HG03159 (cell line): ENCODE measurements at regions not wholly inside any gene's neighbourhood (a gene's known extent, or its start where the extent isn't known, plus 50 kb on each side); places are given as distances from the start of the nearest gene placed in this dataset.
"Not testable (repeated sequence)": the region's sequence is repeated elsewhere in the genome, so short reads cannot be mapped to it uniquely, and the experiment has no call there.

Source experiments
- ATAC-seq: cut with Tn5 transposase; IDR thresholded peaks from one replicate; pipeline ENCODE4 v1.9.1; 2021; ENCODE audit warnings: mild to moderate bottlenecking, moderate library complexity; ENCODE audit not compliant: unreplicated experiment

GRCh38 chr15:88965097-88965496 lies 51.9 kb upstream of the MFGE8 start:
- not testable (repeated sequence) for ATAC-seq

DNA sequence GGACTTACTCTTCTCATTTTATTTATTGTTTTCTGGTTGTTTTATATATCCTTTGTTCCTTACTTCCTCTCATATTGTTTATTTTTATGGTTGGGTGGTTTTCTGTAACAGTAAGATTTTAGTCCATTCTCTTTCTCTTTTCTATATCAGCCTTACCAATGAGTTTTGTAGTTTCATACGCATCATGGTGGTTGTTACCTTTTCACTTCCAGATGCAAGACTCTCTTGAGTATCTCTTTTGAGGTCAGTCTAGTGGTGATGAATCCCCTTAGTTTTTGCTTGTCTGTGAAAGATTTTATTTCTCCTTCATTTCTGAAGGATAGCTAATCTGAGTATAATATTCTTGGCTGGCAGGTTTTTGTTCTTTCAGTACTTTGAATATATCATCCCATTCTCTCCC lies 57.1 kb upstream of the MFGE8 start:
- no peak for ATAC-seq

DNA sequence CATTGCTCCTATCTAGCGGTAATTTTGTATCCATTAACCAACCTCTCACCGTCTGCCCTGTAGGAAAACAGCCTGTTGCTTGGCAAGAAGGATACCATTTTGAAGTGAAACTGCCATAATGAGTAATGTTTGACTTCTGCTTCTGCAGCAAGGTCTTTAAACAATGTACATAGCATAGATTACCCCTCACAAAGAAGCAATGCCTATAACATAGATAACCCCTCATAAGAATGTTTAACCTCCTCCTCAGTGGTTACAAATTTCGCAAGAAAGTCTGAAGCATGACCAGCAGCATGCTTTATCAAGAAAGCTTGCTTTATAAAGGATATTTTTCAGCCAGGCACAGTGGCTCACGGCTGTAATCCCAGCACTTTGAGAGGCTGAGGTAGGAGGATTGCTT lies 61.2 kb upstream of the MFGE8 start:
- ATAC-seq = no peak

DNA sequence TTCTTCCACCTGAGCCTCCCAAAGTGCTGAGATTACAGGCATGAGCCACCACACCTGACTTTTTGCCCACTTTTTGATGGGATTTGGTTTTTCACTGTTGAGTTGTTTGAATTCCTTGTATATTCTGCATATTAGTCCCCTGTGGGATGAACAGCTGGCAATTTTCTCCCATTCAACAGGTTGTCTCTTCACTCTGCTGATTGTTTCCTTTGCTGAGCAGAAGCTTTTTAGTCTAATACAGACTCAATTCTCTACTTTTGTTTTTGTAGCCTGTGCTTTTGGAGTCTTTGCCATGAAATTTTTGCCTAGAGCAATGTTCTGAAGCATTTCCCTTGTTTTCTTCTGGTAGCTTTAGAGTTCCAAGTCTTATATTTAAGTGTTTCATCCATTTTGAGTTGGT lies 62.7 kb upstream of the MFGE8 start:
- no peak for ATAC-seq

DNA sequence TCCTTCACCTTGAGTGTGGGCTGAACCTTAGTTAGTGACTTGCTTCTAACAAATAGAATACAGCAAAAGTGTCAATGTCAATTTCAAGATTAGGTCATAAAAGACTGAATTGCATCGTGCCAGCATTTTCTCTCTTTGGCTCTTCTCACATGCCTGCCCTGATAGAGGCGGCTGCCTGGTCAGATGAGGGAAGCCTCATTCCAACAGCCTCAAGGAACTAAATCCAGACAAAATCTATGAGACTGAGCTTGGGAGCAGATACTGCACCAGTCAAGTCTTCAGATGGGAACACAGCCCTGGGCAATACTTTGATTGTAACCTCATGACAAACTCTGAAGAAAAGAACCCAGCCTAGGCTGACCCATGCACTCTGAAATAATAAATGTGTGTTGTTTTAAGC lies 63.5 kb upstream of the MFGE8 start:
- ATAC-seq = no peak

DNA sequence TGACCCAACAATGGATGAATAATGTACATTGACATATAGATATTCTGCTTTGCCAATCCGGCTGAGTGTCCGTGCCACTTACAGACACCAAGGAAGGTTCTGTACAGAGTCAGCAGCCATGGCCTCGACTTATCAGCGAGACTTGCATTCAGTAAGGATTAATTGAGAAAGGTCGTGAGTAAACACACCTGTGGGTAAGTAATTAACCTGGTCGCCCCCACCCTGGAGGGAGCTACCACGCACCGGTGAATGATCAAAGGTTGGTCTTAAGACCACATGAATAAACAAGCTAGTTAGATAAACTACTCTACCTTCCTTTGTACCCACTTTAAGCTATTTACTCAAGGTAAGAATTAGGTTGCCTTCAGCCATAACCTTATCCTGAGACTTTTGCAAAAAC lies 66.5 kb upstream of the MFGE8 start:
- ATAC-seq = no peak

DNA sequence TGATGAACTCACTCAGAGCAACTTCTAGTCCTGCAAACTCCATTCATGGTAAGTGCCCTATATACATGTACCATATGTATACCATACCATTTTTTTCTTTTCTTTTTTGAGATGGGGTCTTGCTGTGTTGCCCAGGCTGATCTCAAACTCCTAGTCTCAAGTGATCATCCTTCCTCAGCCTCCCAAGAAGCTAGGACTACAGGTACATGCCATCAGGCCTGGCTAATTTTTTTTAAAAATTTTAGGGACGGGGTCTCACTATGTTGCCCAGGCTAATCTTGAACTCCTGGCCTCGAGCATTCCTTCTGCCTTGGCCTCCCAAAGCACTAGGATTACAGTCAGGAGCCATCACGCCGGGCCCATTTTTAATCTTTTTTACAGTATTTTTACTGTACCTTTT lies 67.3 kb upstream of the MFGE8 start:
- ATAC-seq = no peak

GRCh38 chr15:88981244-88982215 lies 68.4 kb upstream of the MFGE8 start:
- ATAC-seq = no peak

GRCh38 chr15:88982304-88982945 lies 69.2 kb upstream of the MFGE8 start:
- peak; percentile 98 for ATAC-seq

GRCh38 chr15:88982946-88983342 lies 69.8 kb upstream of the MFGE8 start:
- no peak for ATAC-seq

DNA sequence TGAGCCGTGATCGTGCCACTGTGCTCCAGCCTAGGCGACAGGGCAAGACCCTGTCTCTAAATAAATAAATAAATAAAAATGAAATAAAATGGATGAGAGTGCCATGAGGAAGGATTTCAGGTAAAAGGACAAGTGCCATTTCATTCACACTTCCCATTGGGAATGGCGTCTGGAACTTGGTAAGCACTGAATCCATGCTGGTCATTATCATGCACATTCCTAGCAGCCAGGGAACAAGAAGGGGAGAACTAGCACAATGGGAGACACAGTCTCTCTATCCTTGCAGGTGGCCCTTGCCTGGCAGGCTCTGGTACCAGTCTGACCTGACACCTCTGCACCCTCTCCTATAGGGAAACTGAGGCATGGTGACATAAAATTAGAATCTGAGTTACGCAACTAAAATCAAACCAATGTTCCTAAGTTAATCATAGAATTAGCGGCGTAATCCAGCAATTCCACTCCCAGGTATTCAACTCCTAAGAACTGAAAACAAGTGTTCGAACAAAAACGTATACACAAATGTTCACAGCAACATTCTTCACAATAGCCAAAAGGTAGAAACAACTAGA lies 70.8 kb upstream of the MFGE8 start:
- ATAC-seq = no peak

DNA sequence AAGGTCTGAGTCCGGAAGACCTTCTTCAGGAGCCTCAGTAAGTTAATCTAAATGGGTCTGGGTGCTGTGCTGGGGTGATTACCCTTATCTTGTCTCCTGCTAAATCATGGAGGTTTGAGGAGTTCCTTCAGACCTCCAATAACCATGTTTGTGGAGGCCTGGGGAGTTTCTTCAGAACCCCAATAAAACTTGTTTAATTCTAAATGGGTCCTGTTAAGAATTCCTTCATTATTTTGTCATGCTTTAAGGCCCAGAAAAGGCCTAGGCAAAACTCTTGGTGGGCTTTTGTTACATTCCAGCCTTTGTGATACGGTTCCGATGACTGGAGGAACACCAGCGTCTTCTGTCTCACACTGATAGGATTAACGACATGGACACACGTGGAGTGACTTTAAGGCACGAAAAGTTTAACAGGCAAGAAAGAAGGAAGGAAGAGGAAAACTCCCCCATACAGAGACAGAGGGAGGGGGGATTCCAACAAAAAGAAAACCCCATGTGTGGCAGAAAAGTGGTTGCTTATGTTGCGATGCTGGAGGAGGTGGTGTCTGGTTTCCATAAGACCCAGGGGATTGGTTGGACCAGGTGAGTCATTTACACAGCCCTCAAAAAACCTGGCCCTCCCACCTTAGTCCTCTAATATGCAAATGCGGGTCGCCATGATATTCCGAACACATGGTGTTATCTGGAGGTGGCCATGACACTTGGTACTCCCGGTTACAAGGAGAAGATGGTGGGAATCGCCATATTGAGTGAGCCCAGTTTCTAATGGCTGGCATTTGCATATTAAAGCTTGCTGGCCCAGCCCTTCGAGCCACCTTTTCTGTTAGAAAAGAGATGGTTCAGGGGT lies 72.6 kb upstream of the MFGE8 start:
- no peak for ATAC-seq

DNA sequence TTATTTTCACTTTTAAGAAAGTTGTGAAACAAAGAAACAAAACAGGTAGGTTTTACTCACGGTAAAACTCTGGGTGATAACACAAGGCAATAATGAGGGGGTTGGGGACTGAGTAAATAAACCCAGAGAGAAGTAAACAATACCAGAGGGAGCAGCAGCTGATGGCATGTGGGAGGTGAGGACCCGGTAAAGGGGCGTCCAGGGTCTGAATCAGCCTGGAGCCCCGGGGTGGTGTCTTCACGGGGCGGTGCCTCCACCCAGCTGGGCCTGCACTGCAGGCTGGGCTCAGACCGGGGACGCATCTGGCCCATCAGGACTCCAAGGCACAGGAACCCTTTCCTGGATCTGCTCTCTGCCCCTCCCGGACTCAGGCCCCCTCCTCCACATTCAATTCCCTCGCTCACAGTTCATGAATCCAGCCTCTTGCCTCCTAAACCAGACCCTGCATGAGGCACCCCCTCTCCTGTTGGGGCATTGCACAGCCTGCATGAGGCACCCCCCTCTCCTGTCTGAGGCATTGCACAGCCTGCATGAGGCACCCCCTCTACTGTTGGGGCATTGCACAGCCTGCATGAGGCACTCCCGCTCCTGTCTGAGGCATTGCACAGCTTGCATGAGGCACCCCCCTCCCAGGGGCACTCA lies 73.9 kb upstream of the MFGE8 start:
- no peak for ATAC-seq

DNA sequence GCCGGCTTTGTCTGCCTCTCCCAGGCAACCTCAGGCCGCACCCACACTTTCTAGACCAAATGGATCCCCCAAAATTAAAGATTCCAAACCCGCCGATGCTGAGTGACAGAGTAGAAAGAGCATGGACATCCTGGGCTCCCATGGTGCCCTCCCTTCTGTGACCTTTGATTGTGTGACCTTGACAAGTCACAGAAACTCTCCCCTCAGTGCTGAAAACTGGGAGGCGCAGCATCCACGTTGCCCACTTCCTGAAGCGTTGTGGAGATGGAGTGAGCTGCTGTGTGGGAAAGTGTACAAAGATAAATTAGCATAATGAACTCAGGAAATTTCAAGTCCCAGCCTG lies 74.4 kb upstream of the MFGE8 start:
- no peak for ATAC-seq

DNA sequence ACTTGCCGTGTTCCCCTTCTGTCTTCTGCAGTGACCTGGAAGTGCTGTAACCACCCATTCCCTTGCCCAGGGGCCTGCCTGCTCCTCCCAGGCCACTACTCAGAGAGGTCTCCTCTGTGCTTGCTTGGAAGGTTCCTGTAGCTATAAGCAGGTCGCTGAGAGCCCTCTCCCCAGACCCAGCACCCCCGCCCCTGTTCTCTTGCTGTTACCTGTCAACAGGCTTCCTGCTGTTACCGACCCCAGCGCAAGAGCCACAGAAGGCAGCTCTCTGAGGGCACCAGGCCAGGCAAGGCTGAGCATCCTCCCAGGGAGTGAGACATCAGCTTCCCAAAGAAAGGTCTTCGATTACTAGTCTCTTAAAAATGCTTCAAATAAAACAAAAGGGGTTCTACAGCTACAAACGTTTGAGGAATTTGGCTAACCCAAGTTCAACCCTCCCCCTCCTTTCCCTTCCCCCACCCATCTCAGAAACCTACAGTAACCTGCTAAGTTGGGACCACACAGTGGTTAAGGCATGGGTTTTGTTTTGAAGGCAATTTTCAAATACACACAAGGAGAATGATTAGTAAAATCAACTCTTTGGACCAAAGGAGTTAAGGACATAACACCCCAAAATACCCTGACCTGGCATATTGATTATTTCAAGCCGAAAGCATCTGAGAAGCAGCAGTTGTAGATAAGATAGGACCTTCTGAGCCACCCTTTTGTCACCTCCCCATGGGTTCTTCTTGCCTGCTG lies 74.9 kb upstream of the MFGE8 start:
- ATAC-seq = no peak

DNA sequence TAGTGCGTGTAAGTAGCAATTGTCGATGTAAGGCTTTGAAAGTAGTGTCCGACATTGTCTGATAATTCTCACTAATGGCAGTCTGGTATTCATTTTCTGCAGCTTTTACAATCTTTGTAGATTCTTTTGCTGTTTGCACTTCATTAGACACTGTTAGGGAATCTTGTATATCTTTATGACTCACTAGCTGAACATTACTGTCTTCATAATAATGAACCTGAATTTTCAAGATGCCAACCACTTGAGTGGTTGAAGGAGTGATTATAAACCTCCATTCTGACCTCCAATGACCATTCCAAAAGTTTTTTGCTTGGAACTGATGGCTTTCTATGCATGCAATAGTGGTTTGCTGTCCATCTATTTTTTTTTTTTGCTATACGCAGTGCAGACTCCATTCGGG lies 76.4 kb upstream of the MFGE8 start:
- no peak for ATAC-seq

GRCh38 chr15:88990185-88990679 lies 77.1 kb upstream of the MFGE8 start:
- no peak for ATAC-seq

DNA sequence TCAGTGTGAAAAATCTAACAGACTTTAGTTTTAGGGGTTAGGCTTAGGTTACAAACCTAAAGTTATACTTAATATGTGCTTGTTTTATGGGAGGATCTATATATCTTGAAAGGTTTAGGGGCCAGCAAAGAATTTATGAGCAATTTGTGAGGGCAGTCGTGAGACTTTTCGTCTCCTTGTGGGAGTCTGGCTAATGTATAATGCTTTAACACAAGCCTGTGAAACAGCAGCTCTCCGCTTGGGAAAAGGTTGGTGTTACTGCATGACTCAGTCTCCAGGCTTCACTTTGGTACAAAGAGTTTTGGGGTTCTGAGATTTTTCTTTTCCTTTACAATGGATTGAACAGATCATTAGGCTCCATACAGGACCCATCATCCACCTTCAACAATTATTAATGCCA lies 79.0 kb upstream of the MFGE8 start:
- no peak for ATAC-seq

GRCh38 chr15:88992912-88993376 lies 79.8 kb upstream of the MFGE8 start:
- ATAC-seq = no peak

GRCh38 chr15:88993662-88994061 lies 80.5 kb upstream of the MFGE8 start:
- ATAC-seq = no peak
